HG02678 (cell line): ENCODE measurements at regions not wholly inside any gene's neighbourhood (a gene's known extent, or its start where the extent isn't known, plus 50 kb on each side); places are given as distances from the start of the nearest gene placed in this dataset.

Experiments used
- ATAC-seq: cut with Tn5 transposase; IDR thresholded peaks from one replicate; pipeline ENCODE4 v1.9.1; 2021; ENCODE audit warnings: mild to moderate bottlenecking, moderate library complexity; ENCODE audit not compliant: unreplicated experiment

GRCh38 chr4:1480720-1481119 is 74.5 kb upstream of the NKX1-1 start:
- ATAC-seq, result no peak

DNA sequence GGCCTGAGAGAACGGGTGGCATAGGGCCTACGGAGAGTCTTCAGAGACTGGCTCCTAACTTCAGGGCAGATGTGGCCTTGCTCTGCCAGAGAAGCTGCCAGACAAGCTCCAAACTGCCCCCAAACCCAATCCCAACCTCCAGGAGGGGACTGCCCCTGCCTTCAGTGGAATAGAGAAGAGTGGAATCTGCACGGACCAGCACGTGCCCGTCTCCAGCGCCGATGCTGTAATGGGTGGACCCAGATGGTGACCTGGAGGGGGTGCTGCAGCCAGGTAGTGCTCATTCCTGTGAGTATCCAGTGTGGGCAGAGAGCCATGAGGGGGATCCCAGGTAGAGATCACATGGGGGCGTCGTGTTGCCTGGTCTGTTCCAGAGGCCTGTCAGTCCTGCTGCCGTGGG is 73.2 kb upstream of the NKX1-1 start:
- ATAC-seq, result no peak

GRCh38 chr4:1478766-1479355 is 72.6 kb upstream of the NKX1-1 start:
- no peak for ATAC-seq

DNA sequence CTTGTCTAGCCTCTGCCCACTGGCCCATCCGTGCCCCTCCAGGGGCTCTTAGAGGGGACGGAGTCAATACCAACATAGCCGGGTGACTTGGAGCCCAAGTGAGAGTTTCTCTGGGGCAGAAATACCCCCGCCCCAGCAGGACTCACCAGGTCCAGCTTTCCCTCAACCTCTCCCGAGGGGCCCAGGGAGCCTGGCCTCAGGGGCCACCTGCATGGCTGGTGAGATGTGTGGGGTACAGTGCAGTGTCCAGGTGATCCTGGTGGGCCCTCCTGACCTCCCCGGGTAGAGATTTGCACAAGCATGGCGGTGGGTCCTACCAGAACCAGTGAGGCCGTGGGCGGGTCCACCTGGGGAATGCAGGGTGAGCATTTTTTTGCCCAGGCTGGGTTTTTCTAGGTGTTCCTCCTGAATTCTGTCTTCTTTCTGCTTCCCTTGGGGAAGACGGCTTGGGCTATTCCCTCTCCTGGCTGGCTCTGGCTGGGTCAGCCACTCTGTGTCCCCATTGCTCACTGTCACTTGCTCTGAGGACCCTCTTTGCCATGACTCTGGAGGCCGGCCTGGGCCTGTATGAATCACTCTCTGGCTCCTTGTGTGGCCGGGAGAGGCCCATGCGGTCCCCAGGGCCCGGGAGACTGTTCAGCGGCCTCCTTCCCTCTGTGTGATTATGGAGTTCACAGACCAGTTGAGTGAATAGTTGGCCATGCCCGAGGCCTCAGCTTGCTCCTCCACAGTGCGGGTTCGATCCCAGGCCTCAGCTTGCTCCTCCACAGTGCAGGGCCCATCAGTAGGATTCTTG is 71.0 kb upstream of the NKX1-1 start:
- ATAC-seq, result no peak

DNA sequence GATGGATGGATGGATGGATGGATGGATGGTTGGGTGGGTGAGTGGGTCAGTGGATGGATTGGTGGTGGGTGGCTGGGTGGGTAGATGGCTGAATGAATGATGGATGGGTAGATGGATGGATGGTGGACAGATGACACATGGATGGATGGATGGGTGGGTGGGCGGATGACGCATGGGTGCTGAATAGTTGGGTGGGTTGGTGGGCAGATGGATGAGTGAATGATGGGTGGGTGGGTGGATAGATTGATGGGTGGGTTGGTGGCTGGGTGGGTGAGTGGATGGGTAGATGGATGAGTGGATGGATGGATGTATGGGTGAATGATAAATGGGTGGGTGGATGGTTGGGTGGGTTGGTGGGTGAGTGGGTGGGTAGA is 69.9 kb upstream of the NKX1-1 start:
- no peak for ATAC-seq

DNA sequence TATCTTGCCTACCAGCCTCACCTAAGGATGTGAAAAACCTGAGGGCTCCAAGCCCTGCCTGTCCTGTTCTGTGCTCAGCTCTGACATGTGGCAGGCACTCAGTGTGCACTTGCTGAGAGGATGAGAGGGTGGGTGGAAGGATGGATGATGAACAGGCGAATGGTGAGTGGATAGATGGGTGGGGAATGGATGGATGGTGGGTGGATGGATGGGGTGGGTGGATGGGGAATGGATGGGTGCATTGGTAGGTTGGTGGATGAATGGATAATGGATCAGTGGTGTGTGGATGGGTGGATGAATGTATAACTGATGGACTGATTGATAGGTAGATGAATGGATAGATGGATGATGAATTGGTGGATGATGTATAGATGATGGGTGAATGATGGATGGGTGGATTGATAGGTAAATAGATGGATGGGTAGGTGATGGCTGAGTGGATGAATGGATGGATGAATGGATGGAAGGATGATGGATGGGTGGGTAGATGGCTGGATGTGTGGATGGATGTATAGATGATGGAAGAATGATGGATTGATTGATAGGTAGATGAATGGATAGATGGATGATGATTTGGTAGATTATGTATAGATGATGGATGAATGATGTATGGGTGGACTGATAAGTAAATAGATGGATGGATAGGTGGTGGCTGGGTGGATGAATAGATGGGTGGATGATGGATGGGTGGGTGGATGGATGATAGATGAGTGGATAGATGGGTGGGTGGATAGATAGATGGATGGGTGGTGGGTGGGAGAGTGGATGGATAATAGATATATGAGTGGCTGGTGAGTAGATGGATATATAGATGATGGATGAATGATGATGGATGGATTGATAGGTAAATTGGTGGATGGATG is 69.3 kb upstream of the NKX1-1 start:
- no peak for ATAC-seq

GRCh38 chr4:1474126-1475090 is 68.2 kb upstream of the NKX1-1 start:
- ATAC-seq, result no peak

DNA sequence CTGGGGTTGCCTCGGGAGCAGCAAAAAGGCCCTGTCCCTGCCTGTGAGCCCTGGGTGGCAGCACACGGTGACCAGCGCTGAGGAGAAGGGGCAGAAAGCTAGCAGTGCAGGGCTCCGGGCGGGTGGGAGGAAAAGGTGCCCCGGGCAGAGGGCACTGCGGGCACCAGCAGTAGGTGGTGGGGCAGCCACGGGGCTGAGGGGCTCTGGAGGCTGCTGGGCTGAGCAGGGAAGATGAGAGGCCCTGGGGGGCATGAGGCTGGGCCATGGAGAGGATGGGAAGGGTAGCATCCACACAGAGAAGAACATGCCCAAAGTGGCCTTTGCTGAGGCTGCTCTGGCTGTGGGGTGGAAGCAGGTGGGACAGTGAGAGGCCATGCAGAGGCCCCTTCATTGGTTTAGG is 67.5 kb upstream of the NKX1-1 start:
- ATAC-seq, result no peak

GRCh38 chr4:1472911-1473518 is 66.8 kb upstream of the NKX1-1 start:
- no peak for ATAC-seq

- no peak for ATAC-seq
Measured at GRCh38 chr4:1472148-1472797, 66.0 kb upstream of the NKX1-1 start.

- ATAC-seq, result no peak
Measured at GRCh38 chr4:1471443-1472147, 65.4 kb upstream of the NKX1-1 start.

DNA sequence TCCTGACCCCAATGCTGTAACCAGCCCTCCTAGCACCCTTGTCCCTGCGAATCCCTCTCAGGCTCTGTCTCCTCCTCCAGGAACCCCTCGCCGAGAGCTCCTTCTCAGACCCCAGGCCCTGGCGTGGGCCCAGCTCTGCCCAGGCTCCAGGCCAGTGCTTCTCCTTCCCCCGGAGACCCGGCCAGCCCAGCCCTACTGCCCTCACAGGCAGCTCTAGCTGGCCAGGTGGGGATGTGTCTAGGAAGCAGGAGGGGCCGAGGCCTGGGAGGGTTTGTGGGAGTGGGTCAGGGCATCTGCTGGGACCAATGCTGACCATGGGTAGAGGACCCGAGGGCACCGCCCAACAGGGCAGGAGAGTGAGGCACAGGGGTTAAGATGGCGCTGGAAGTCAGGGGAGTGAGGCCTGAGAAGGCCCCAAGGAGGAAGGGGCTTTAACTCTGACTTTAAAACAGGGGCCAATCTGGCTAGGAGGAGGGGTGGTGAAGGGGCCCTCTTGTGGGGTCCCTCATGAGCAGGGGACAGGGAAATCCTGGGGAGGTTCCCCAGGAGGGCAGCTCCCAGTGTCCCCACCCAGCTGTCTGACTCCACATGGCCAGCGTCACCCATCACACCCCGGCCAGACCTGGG is 64.7 kb upstream of the NKX1-1 start:
- ATAC-seq, result no peak

DNA sequence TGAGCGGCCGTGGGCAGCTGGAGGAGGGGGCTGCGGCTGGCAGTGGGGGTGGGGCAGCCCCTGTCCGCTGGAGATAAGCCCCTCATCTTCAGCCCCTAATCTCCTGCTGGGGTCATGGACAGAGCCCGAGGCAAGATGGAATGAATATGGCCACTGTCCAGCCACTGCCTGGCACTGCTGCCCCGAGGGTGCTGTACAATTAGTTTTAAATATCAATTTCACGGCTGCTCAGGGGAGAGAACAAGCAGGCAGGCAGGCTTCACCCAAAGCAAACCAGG is 64.1 kb upstream of the NKX1-1 start:
- ATAC-seq, result no peak

DNA sequence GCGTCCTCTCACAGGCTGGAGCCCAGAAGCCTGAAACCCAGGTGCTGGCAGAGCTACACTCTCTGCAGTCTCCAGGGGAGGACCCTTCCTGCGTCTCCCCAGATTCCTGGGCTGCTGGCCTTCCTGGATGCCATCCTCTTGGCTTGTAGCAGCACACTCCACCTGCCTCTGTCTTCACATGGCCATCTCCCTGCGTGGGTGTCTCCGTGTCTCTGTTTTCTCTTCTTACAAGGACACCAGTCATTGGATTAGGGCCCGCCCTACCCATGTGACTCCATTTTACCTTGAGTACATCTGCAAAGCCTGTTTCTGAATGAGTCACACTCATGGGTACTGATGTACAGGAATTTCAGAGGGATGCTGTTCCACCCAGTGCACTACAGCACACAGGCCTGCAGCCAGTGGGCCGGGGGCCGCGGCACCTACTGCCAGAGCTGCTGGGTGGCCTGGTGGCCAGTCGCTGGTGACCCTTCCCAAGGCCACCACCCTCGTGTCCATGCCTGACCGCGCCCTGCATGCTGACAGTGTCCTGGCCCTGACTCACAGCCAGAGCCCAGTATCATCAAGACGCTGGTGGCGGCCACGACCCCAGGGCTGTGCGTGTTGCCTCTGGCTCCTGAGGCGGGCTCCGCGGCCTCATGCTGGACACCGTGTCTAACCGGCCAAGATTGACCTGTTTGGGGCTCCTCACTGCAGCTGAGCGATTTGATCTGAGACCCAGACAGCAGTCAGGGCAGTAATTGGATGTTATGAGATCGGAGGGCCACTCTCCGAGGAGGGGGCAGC is 63.6 kb upstream of the NKX1-1 start:
- ATAC-seq, result no peak

DNA sequence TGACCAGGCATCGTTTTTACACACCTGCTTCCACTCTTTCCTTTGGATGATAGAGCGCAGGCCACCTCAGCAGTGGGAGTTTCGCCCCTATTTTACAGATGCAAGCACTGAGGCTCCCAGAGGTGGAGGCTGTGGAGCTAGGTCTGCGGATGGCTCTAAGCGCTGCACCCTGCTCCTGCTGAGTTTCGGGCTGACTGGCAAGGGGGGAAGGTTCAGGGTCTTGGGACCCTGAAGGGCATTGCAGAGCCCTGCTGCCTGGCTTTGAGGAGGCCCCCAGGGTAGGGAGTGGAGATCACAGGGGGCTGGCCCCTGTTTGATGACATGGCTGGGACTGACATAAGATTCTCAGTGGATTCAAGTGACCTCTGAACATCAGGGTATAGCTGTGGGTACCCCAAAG is 62.8 kb upstream of the NKX1-1 start:
- no peak for ATAC-seq

DNA sequence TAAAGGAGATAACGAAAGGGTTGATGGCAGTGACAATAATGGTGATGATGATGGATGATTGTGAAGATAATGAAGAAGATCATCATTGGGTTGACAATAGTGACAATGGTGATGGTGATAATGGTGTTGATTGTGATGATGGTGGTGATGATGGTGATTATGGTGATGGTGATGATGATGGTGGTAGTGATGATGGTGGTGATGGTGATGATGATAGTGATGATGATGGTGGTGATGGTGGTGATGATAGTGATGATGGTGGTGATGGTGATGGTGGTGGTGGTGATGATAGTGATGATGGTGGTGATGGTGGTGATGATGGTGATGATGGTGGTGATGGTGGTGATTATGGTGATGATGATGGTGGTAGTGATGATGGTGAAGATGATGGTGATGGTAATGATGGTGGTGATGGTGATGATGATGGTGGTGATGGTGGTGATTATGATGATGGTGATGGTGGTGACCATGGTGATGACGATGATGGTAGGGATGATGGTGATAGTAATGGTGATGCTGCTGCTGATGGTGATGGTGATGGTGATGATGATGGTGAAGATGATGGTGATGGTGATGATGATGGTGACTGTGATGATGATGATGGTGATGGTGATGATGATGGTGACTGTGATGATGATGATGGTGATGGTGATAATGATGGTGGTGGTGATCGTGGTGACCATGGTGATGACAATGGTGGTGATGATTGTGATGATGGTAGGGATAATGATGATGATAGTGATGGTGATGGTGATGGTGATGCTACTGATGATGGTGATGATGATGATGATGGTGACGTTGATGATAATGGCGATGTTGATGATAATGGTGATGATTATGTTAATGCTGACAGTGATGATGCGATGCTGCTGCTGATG is 61.6 kb upstream of the NKX1-1 start:
- ATAC-seq, result no peak

DNA sequence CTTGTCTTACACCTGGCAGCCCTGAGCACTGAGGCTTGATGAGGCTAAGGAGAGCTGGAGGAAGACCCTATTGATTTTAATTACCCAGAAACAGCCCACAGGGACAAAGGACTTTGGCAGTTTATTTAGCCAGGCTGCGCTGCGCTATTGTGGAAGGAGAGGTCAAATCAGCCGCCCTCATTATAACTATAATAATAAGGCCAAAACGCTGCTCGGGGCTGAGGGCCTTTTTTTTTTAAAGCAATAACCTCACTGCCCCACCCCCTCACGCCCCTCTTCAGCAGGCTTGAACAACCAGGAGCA is 60.6 kb upstream of the NKX1-1 start:
- no peak for ATAC-seq
